Stimulated activated CD4-positive, alpha-beta T cell treated with anti-CD3 and anti-CD28 coated beads, Interleukin-4, amount 100 ng/mL, for 4 hours (primary cell): ENCODE measurements at regions not wholly inside any gene's neighbourhood (a gene's known extent, or its start where the extent isn't known, plus 50 kb on each side); places are given as distances from the start of the nearest gene placed in this dataset.
"Not testable (repeated sequence)": the region's sequence is repeated elsewhere in the genome, so short reads cannot be mapped to it uniquely, and the experiment has no call there.

Experiments used
- DNase-seq, 2 experiments: peaks; one replicate each; pipeline ENCODE4 v3.0.0-alpha.2; 2020

- no peak for DNase-seq
Measured at GRCh38 chr15:66884661-66885237, 180.7 kb upstream of the SMAD3 start.

- DNase-seq = no peak
Measured at GRCh38 chr15:66885281-66885915, 180.0 kb upstream of the SMAD3 start.

DNA sequence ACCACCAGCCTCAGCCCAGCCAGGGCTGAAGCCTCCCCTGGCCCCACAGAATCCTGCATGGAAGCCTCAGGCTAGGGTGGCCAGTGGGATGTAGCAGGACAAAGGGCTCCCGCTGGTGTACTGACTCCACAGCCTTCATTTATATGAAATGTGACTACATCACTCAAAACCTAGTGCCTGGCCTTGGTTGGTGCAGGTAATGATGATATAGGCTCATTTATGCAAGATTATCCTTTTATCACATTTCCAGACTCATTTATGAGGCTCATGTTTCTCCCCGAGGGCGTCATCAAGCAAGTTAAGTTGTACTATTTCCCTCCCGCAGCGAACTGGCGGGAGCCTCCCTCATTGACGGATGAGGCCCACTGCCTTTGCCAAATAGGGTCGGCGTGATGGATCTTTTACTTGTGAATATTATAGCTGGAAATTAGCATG, 179.1 kb upstream of the SMAD3 start:
- no peak for DNase-seq

GRCh38 chr15:66886686-66887273, 178.6 kb upstream of the SMAD3 start:
- no peak for DNase-seq

DNA sequence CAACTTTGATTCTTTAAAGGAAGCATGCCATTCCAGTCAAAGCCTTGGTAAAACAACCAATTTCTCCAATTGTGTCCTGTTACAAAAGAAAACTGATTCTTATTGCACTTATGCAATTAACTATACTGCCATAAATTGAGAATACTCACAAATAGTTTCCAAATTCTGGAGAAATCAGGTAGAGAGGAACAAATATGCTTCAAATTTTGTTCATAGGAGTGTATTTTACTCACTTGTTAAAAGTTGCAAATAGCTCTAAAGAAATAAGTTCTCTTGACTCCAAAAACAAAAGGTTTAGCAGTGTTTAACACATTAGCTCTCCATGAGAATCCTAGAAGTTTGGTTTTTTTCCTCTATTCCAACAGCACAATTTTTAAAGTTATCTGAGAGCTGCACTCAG, 176.1 kb upstream of the SMAD3 start:
- not testable (repeated sequence) for DNase-seq

DNA sequence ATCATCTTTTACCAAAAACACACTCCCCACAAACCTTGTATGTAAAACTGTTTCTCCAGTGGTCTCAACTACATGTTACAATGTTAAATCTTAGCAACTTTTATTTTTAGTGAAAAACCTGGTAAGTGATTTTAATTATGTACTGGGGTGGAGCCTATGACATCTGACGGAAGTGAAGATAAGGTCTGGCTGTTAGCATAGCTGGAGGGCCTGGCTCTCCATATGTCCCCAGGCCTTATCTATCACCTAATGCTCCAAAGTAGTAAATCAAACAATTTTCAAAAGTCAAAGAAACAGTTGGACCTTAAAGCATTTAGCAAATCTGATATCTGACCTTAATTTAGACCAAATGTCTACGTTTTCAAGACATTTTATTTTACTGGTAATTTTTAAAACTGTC, 173.6 kb upstream of the SMAD3 start:
- DNase-seq = no peak

DNA sequence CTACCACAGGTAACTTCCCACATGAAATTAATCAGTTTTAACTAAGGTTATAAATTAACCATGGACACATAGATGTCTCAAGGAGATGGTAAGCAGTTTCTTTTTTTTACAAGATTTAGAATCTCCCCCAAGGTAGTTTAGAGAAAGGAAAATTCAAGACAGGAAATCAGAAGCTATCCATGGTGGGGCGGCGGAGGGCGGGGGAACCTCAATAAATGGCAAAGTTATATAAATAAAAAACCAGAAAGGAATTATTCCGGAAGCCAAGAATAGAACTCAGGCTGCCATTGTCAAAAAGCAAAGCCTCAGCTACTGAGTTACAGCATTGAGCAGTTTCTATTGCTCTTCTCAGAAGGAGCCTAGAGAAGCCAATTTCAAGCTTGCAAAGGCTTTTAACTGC, 172.1 kb upstream of the SMAD3 start:
- DNase-seq = no peak

DNA sequence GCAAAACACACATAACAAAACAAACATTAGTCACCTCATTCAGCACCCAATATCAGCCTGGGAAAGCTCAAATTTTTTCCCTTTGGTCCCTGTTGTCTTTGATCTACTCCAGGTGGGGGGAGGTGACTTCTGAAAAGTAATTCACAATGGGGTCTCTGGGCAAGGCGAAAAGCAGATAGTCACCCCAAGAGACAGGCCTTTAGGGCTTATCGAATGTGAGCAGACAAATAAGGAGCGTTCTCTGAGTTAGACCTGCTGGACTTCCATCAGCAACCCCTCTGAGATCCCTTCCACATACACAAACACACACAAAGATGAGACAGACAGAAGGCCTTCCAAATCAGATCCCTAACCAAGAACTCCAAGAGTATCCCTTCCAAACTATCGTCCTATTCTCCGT, 171.0 kb upstream of the SMAD3 start:
- no peak for DNase-seq

- DNase-seq = no peak
Measured at GRCh38 chr15:66894986-66895780, 170.2 kb upstream of the SMAD3 start.

- DNase-seq = no peak
Measured at GRCh38 chr15:66895794-66896453, 169.5 kb upstream of the SMAD3 start.

- no peak for DNase-seq
Measured at GRCh38 chr15:66896611-66897010, 168.8 kb upstream of the SMAD3 start.

- DNase-seq = no peak
Measured at GRCh38 chr15:66897416-66897815, 168.0 kb upstream of the SMAD3 start.

DNA sequence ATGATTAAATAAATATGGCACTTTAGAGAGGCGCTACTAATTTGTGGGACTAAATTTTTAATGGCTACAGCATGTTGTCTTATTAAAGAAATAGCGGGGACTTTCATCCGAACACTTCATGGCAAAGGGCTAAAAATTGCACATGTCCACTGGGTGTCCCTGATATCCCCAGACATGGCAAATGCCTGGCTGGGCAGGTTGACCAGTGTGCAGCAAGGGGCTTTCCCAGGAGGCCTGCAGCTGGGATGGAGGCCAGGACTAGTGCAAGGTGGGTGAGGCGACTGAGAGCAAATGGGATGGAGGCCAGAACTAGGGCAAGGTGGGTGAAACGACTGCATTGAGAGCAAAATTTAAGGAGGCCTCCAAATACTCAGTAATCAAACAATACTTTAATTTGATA, 167.4 kb upstream of the SMAD3 start:
- DNase-seq = no peak

DNA sequence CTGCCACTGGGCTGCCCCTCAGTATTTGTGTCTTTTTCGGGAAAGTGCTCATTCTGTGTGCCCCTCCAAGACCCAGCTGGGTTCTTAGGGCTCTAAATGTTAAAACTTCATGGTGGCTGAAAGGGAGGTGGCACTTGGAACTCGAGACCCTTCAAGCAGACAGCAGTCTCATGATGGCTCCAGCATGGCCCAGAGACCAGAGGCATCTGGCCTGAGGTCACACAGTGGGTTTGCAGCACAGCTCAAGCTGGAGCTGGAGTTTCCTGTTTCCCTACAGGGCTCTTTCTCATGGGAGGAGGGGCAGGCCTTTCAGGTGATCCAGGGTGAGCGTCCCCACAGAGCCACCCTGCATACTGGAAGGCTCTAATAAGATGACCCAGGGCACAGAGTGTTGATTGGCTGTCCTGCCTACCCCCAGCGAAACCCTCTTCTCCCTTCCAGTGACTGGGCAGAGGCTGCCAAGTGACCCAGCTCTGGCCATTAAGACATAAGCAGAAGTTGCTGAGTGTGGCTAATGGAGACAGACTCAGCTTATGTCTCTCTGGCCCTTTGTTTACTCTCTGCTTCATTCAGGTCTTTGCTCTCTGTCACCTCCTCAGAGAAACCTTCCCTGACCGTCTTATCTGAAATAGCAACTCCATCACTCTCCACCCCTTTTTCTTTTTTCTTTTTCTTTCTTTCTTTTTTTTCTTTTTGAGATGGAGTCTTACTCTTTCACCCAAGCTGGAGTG, 166.6 kb upstream of the SMAD3 start:
- no peak for DNase-seq

DNA sequence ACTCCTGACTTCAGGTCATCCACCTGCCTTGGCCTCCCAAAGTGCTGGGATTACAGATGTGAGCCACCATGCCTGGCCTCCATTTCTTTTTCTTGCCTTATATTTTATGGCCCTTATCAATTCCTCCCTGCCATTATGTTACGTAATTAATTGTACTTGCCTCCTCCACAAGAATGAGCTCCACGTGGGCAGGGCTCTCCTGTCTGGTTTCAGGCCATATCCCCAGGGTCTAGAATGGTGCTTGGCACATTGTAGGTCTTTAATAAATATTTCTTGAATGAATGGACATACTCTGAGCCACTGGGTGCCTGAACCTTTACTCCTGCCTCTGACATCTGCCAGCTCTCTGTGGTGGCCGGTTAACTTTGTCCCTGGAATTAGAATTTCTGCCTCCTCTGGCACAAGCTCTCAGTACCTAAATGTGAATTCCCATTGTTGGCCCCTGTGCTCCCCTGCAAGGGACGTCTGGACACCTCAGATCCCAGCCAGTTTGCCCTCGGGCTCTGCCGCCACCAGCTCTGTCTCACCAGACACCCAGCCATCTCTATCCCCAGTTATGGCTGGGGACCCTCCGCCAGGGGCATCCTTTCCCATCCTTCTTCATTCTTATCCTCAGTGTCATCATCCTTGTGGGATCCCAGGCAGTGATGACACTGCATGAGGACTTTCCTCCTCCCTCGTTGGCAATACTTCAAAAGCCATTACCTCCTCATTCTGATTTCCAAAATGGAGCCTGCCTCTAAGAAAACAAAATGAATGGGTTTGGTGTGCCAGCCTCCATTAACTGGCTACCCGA, 165.6 kb upstream of the SMAD3 start:
- no peak for DNase-seq

DNA sequence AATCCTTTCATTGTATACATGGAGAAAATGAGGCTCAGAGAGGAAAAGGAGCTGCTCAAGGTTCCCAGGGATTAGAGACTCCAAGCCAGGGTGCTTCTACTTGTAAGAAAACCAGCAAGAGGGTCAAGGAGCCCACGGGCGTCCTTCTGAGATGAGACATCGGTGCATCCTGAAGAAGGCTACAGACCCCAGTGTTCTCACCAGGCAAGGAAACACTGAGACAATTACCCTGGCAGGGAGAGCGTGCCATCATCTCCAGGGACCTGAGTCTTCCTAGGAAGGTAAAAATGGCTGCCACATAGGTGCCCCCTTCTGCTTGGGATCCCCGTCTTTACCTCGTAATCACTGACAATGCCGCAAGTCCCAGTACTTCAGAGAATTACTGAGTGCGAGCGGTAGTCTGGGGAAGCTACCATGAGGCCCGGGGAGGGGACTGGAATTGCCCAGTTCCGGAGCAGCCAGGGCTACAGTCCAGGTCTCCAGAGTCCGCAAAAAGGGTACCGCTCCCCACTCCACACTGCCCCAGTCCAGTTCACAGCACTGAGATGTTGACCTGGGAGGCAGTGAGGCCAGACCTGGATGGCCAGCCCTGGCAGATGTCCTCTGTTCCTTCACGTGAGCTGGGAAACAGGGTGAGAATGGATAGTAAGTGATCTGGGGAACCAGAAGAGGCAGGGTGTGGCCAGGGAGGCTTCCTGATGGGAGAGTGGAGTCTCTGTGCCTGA, 164.7 kb upstream of the SMAD3 start:
- DNase-seq = no peak

DNA sequence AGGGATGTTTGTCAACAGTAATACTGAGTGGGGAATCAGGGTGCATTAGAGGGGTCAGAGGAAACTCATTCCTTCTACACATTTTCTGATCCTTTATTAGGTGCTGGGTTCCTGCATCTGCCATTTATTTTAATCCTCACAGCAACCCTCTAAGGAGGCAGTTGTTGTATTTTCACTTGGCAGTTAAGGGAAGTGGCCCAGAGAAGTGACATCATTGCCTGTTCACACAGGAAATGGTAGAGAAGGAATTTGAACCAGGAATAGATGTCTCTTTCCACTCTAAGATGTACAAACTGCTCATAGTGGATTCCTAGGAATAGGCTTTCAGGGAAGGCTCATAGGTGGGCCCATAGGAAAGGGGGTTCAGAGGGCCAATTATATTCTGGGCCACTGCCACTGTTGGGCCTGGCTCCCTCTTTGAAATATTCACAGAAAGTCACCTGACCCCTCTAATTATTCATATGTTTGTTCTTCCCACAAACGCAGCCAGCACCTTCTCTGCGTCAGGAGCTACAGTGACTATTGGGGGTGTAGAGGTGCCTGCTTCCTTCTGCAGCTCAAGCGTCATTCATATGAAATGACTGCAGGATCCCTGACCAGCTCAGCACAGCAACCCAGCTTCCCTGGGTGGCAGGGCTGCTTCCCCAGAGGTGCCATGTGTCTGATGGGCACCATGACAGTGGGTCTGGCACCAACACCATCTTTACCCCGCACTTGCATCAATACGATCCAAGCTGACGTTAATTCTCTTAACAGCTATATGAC, 163.9 kb upstream of the SMAD3 start:
- DNase-seq = no peak

DNA sequence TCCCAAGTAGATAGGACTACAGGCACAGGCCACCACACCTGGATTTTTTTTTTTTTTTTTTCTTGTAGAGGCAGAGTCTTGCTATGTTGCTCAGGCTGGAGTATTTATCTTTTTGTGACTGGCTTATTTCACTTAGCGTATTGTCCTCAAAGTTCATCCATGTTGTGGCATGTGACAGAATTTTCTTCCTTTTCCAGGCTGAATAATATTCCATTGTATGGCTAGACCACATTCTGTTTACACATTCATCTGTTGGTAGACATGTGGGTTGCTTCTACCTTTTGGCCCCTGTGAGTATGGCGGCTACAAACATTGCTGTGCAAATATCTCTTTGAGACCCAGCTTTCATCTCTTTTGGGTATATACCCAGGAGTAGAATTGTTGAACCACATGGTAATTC, 160.2 kb upstream of the SMAD3 start:
- no peak for DNase-seq

DNA sequence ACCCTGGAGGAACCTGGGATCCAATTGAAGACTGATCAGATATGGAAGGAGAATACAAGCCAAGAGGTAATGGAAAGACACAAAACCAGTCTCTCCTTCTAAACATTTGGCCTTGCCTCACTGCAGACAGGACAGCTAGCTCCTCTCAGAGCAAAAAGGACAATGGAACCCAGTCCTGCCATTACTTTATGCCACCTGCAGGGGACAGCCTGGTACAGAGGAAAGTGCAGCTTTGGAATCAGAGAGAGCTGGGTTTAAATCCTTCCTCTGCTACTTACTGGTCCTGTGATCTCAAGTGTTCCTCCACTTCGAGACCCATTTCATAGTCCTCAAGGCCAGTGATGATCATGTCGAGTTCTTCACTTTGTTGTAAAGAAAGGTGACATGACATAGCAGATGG, 159.4 kb upstream of the SMAD3 start:
- no peak for DNase-seq
